ENCODE measurements at regions not wholly inside any gene's neighbourhood (a gene's known extent, or its start where the extent isn't known, plus 50 kb on each side); places are given as distances from the start of the nearest gene placed in this dataset.
"Not testable (repeated sequence)": the region's sequence is repeated elsewhere in the genome, so short reads cannot be mapped to it uniquely, and the experiment has no call there.

DNA sequence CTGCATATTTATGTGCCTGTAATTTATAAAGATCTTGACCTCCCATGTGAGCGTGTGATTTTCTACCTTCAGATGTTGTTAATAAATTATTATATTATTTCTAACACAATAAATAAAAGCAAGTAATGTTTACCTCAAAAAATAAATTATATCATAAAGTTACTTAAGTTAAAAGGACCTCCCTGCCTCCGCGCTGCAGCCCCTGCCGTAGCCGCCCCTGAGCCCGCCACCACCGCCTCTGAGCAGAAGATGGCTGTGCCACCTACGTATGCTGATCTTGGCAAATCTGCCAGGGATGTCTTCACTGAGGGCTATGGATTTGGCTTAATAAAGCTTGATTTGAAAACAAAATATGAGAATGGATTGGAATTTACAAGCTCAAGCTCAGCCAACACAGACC lies 119.6 kb upstream of the BRWD3 start:
- Histone ChIP-seq H3K27me3 (ENCODE audit: insufficient read depth, poor library complexity, severe bottlenecking) (no peaks in the 10 kb centered on the region), H3K27ac (replicated peaks) (no peak overlapping the region), H3K4me3 (replicated peaks; ENCODE audit: insufficient read depth, low read length) (no peak overlapping the region)
- DNase-seq (ENCODE audit: low read depth in 1 of 2, low spot score in 1 of 2), result no peak
- no peak for TF ChIP-seq POLR2AphosphoS5 (IDR thresholded peaks at IDR 0.05; ENCODE audit: low read depth)
- TF ChIP-seq SPI1 (IDR thresholded peaks at IDR 0.05; ENCODE audit: borderline replicate concordance, low read depth), result no peak
- TF ChIP-seq GABPA (IDR thresholded peaks at IDR 0.05; ENCODE audit: low read depth), result no peak
- no peak for TF ChIP-seq CTCF (IDR thresholded peaks at IDR 0.05; ENCODE audit: insufficient read depth, low read length)
- TF ChIP-seq REST (IDR thresholded peaks at IDR 0.05; ENCODE audit: insufficient replicate concordance, low read depth), result no peak

GRCh38 chrX:80917919-80918318 lies 108.2 kb upstream of the BRWD3 start:
- H3K27ac ChIP-seq (replicated peaks), result no peak overlapping the region
- H3K4me3 ChIP-seq (replicated peaks; ENCODE audit: insufficient read depth, low read length), result no peak overlapping the region
- TF ChIP-seq SPI1 (IDR thresholded peaks at IDR 0.05; ENCODE audit: borderline replicate concordance, low read depth), result no peak
- TF ChIP-seq POLR2AphosphoS5 (IDR thresholded peaks at IDR 0.05; ENCODE audit: low read depth), result no peak
- no peak for TF ChIP-seq REST (IDR thresholded peaks at IDR 0.05; ENCODE audit: insufficient replicate concordance, low read depth)
- no peak for TF ChIP-seq GABPA (IDR thresholded peaks at IDR 0.05; ENCODE audit: low read depth)
- TF ChIP-seq CTCF (IDR thresholded peaks at IDR 0.05; ENCODE audit: insufficient read depth, low read length), result no peak
- no peaks in the 10 kb centered on the region for H3K27me3 ChIP-seq (ENCODE audit: insufficient read depth, poor library complexity, severe bottlenecking)
- DNase-seq (ENCODE audit: low read depth in 1 of 2, low spot score in 1 of 2), result no peak

DNA sequence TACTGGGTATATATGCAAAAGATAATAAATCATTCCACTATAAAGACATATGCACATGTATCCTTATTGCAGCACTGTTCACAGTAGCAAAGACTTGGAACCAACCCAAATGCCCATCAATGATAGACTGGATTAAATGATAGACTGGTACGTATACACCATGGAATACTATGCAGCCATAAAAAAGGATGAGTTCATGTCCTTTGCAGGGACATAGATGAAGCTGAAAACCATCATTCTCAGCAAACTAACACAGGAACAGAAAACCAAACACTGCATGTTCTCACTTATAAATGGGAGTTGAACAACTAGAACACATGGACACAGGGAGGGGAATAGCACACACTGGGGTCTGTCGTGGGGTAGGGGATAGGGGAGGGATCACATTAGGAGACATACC lies 102.7 kb upstream of the BRWD3 start:
- not testable (repeated sequence) for H3K4me3 ChIP-seq (replicated peaks; ENCODE audit: insufficient read depth, low read length); H3K27me3 ChIP-seq (ENCODE audit: insufficient read depth, poor library complexity, severe bottlenecking); DNase-seq (ENCODE audit: low read depth in 1 of 2, low spot score in 1 of 2); H3K27ac ChIP-seq (replicated peaks)

- TF ChIP-seq SPI1 (IDR thresholded peaks at IDR 0.05; ENCODE audit: borderline replicate concordance, low read depth), result no peak
- no peak for TF ChIP-seq GABPA (IDR thresholded peaks at IDR 0.05; ENCODE audit: low read depth)
- no peak for TF ChIP-seq CTCF (IDR thresholded peaks at IDR 0.05; ENCODE audit: insufficient read depth, low read length)
- no peak for TF ChIP-seq REST (IDR thresholded peaks at IDR 0.05; ENCODE audit: insufficient replicate concordance, low read depth)
- TF ChIP-seq POLR2AphosphoS5 (IDR thresholded peaks at IDR 0.05; ENCODE audit: low read depth), result no peak
- H3K27ac ChIP-seq (replicated peaks), result no peak overlapping the region
- DNase-seq (ENCODE audit: low read depth in 1 of 2, low spot score in 1 of 2), result no peak
- H3K4me3 ChIP-seq (replicated peaks; ENCODE audit: insufficient read depth, low read length), result no peak overlapping the region
- peaks cover 2% of the 10 kb centered on the region for H3K27me3 ChIP-seq (ENCODE audit: insufficient read depth, poor library complexity, severe bottlenecking)
Measured at GRCh38 chrX:80879916-80880315, 70.2 kb upstream of the BRWD3 start.

Data from HL-60 (cell line).